NCI-H82 treated with DMSO at 0.1 percent for 48 hours (cell line): ENCODE measurements at regions not wholly inside any gene's neighbourhood (a gene's known extent, or its start where the extent isn't known, plus 50 kb on each side); places are given as distances from the start of the nearest gene placed in this dataset.
A peak's percentile ranks its signal among the peaks of the same experiment; 100 is the strongest.

Experiments used
- DNase-seq: peaks from one replicate; lab custom pipeline; 2025; ENCODE audit not compliant: unreplicated experiment; lab: John Stamatoyannopoulos, UW

DNA sequence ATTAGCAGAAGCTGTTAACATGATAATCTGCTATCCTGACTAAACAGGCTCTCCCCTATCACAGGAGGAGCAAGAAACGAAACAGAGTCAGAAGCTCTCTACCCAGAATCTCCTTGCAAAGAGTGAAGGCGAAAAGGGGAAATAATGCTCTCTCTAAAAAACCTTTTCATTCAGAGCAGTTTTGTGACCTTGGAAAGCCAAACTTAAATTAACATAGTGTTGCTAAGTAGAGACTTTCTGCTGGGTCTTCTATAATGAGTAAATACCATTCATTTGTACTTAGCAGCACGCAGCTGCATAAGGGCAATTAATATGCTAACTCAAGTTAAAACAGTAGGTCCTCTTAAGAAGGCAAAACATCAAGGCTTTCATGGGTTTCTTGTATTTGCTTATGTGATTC is 101.7 kb upstream of the GPR139 start:
- no peak for DNase-seq

DNA sequence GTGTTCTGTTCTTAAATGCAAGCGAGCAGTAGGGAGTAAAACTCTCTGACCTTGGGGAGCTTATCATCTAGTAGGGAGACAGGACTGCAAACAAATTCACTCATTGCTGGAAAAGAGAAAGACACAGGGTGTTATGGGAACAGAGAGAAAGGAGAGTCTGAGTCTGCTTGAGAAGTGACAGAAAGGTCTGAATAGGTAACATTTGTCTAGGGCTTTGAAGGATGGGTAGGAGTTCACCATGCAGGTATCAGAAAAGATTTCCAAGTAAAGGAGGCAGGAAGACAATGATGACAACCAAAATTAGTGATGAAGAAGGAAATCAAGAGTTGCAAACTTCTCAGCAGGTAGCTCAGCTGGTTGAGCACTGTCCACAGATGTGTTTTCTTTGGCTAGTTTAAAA is 93.6 kb upstream of the GPR139 start:
- no peak for DNase-seq

DNA sequence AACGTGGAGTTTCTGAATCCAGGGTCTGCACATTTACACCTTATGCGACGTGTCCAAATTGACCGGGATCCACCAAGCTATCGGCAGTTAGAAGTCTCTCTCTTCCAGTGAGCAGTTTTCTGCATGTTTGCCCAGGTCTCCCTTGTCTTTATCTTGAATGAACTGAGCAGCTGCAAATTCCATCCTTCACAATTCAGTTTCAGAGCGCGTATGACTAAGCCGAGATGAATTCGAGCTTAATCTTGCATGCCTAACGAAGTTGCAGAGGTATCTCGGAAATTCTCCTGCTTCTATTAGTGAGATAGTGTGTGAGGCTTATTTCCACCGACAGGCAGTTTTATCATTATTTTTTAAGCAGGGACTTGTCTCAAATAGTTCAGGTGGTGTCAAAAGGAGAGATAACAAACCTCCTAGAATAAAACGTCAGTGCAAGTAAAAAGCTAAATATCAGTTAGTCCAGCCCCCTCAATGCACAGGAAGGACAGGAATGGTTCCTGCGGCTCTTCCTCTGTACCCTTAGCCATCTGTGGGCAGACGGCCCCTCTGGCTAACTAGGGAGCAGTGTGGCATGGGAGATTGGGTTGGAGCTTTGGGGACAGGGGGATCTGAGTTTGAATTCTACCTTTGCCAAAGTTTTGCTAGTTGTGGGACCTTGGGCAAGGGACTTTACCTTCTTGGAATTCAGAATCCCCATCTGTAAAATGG is 93.0 kb upstream of the GPR139 start:
- no peak for DNase-seq

DNA sequence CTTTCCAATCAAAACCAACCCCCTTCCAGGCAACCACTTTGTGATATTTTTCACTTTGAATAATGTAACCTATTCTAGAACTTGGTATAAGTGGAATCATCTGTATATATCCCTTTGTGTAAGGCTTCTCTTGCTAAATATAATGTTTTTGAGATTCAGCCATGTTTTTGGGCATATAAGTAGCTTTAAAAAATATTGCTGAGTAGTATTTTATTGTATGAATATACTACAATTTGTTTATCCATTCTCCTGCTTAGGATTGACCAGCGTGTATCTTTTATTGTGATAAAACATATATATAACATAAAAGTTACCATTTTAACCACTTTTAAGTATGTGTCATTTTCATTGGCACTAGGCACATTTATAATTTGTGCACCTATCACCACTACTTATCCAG is 79.8 kb upstream of the GPR139 start:
- no peak for DNase-seq

DNA sequence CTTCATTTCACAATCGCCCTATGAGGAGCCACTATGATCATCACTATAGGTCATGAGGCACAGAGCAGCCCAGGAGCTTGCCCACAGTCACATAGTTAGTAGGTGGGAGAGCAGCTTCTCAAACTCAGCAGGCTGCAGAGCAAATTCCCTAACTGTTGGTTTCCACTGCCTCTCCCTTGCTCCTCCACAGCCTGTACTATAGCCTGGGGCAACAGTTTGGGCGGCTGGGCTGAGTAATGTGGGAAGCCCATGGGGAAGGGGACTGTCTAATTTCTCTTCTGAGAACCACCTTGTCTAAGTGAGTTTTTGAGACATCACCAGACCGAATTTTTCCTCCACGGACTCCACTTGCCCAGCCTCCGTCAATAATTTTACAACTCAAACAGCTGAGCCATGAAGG is 73.4 kb upstream of the GPR139 start:
- no peak for DNase-seq

DNA sequence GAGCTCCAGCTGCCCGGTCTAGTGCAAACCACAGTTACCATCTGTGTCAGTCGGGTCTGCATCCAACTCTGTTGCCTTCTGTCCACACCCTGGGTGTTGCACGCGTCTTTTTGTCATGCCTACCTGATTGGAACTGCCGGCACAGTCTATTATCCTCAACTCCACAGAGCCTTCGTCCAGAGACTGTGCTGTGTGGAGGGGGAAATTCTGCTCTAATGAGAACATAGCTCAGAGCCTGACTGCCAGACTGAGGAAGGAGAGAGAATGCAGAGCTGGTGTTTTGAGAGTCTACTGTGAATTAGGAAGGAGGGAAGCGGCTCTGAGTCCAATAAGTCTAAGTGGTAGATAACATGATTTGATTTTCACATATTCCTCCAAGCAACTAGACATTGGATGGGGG is 68.3 kb upstream of the GPR139 start:
- peak; percentile 34 for DNase-seq

DNA sequence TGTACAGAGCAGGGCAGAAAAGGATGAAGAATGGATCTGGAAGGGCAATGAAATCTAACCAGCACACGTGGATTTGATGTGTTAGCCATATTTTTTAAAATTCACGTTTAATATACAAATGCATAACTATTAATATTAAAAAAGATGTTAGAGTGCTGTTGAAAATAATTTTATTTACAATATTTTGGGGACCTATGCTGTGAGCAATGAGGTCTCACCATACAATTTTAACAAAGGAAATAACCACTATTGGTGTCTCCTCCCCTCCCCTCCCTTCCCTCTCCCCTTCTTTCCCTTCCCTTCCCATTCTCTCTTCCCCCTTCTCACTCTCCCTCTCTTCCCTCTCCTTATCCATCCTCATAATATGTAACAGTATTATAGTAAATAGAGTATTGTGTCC is 64.2 kb upstream of the GPR139 start:
- DNase-seq, result no peak

DNA sequence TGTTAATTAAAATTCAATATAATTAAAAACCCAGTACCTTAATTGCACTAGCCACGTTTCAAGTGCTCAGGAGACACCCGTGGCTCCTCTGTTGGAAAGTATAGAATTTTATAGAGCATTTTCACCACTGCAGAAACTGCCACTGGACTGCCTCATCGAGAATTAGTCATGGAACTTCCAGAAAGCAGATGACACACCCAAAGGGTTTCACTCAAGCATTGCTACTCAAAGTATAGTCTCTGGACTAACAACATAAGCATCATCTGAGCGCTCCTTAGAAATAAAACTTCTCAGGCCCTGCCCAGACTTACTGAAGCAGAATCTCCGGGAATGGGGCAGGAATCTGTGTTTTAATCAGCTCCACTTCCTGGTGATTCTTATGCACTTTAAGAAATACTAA is 63.5 kb upstream of the GPR139 start:
- no peak for DNase-seq

DNA sequence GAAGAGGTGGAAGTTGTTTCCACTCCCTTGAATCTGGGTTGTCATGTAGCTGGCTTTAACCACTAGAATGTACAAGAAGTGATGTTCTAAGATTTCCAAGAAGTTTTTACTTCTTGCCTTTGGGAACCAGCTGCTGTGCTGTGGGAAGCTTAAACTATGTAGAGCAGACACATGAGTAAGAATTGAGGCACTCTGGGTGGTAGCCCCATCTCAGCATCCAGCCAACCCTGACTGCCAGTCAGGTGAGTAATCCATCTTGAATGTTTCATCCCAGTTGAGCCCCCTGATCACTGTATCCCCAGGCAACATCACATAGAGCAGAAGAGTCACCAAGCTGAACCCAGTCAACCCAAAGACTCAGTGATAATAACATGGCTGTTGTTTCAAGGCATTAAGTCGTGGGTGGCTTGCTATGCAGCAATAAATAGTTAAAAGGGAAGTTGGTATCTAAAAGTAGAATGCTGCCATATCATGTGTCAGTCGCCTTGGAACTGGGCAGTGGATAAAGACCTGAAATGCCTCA is 62.8 kb upstream of the GPR139 start:
- no peak for DNase-seq

DNA sequence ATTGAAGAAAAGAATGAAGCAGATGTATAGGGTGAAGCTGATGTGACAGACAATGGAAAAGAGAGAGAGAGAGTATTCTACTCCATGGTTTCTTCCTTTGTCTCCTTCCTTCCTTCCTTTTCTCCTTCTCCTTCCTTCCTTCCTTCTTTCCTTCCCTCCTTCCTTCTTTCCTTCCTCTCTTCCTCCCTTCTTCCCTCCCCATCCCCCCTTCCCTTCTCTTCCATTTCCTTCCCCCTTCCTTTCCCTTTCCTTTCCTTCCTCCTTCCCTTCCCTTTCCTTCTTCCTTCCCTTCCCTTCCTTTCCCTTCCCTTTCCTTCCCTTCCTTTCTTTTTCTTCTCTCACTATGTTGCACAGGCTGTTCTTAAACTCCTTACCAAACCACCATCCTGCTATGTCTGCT is 55.7 kb upstream of the GPR139 start:
- DNase-seq, result no peak
